HK-2 (cell line): ENCODE measurements at regions not wholly inside any gene's neighbourhood (a gene's known extent, or its start where the extent isn't known, plus 50 kb on each side); places are given as distances from the start of the nearest gene placed in this dataset.

Experiments
- DNase-seq: peaks from one replicate; pipeline ENCODE4 v3.0.0-alpha.2; 2018; ENCODE audit not compliant: unreplicated experiment

GRCh38 chr2:173766537-173767289 lies 198.5 kb downstream of the SP3 start:
- no peak for DNase-seq

DNA sequence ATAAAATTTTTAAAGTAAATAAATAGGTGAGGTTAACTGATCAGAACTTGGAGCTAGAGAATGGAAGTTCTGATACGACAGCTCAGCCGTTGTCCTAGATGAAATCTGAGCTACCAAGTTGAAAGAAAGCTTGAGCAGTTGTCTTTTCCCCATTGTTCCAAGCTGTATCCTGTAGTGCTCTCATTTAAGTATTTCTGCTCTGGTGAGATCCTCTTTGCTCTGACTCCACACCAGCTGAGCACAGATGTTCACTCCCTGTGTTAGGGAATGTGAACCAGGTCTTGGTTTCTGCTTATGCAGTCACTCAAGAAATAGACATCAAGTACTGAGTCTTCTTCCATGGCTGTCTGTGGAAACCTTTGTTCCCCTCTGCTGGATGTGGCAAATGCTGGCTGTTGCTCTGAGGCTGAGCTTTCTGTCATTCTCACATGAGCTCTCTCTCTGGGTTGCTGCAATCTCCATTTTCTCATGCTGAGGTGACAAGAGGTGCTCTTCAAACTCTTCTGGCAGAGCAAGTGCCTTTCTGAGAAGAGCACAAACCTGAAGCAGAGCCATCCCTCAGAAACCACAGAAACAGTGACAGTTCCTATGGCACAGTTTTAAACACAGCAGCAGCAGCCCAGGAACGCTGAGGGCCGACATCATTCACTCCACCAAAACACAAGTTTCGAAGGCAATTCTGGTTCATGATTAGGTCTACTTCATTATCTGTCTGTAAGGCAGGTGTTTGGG lies 194.1 kb downstream of the SP3 start:
- DNase-seq, result no peak

DNA sequence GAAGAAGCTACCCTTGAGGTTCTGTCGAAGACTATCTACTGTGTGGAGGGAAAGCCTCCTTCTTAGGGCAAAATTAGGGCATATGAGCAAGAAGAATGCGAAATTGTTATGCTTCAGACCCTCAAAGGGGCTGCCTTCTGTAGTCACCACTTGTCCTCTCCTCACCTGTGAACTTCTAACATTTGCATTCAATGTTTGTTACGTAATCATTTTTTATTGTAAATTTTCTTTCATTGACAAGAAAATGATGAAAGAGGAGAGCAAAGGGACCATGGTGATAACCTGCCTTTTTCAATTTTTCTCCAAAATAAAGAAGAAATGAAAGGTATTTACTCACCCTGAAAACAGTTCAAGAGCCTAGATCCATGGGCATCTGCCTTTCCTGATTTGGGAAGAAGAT lies 193.0 kb downstream of the SP3 start:
- DNase-seq, result no peak

GRCh38 chr2:173773076-173773475 lies 192.1 kb downstream of the SP3 start:
- DNase-seq, result no peak

DNA sequence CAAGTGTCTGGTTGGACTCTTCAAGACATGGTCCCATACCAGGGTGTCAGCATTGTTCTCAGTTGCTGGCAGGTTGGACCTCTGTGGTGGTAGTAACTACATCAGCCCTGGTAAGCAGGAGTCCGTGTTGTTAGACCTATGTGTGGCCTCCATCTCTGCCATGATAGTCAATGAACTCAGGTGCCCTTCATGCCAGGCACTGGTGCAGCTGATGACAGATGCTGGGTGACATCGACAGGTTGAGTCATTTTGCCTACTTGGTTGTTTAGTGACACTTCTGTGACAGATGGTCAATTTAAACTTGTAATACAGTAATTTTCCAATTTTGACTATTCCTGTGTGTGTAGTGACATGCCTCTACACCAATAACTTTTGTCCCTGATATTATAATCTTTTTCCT lies 189.7 kb downstream of the SP3 start:
- DNase-seq, result no peak

GRCh38 chr2:173782681-173783080 lies 182.5 kb downstream of the SP3 start:
- DNase-seq, result no peak

GRCh38 chr2:173783382-173783781 lies 181.8 kb downstream of the SP3 start:
- DNase-seq, result no peak

- DNase-seq, result no peak
These were observed 179.4 kb downstream of the SP3 start for GRCh38 chr2:173785813-173786212.

- no peak for DNase-seq
These were observed 173.7 kb downstream of the SP3 start for GRCh38 chr2:173791502-173791901.

DNA sequence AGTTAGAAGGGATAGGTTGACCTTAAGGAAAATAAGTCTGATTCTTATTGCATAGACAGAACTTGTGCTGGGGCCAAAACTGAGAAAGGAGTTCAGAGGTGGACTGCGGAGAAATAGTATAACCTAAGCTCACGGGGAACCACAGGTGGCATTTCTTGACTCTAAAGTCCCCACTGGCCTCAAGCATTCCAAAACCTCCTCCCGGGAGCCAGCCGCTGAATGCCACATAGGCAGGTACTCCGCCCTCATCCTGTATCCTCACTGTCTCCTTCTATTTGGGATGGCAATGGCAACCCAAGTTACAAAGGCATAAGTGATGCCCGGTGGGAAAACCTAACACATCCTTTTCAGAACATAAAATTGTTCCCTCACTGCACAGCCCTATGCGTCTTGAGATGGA lies 173.0 kb downstream of the SP3 start:
- DNase-seq, result no peak

GRCh38 chr2:173792741-173793140 lies 172.4 kb downstream of the SP3 start:
- DNase-seq, result no peak

DNA sequence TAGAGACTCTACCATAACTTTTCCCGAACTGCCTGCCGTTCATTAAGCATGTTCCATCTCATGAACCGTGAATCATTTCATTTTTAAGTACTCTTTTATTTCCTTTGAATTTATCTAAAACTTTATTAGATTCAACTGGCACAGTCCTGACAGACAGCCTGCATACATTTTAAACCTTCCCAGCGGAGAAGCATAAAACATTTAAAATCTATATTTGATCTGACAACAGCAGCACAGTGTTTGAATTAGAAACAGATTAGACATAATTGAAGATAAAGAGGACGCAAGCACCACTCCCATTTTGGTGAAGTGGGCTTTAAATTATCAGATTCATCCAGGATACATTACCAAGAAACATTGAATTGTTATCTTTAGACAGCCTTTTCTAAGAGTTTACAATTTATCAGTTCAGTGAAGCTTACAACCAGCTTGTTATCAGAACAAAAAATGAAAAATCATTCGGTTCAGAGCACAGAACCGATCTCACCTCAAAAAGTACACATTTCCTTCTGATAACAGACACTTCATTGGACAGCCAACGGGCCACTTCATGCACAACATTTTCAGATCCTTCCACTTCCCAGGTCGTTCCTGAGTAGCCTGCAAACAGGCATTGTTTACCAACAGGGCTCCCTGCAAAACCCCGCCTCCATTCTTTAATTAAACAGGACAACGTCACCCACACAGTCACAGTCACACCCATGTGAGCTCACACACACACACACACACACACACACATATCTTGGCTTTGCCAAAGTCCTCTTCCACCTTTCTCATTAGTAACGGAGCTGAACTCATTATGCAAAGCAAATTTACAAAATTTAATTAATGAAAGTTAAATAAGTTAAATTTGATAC lies 171.2 kb downstream of the SP3 start:
- DNase-seq, result no peak

DNA sequence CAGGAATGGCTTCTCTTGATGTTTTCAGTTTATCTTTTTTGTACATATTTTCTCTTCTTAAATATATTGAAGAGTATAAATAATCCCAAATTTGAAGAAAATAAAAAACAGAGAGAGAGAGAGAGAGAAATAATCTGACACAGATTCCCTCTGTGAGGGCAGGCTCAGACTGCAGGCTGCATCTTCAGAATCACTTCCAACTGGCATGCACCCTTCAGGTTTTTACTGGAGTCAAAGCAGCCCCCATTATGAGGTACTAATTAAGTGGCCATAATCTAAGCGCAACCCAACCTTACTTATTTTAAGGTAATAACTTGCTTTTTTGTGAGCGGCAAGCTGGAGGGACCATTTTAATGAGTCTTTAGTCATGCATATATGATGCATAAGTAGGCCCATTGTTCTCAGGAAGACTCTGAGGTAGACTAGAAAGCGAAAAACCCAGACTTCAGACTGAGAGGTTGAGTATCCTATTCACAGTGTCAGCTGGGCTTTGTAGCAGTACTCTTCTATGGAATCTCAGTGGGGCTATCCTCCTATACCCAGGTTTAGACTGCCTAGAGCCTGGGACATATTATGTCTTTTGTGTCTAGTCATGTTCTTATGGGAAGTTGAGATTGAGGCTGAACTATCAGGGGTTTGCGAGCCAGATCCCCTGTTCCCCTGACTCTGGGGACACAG lies 167.4 kb downstream of the SP3 start:
- no peak for DNase-seq

GRCh38 chr2:173802518-173802917 lies 162.7 kb downstream of the SP3 start:
- DNase-seq, result no peak

- DNase-seq, result no peak
These were observed 161.7 kb downstream of the SP3 start for GRCh38 chr2:173803449-173803848.

DNA sequence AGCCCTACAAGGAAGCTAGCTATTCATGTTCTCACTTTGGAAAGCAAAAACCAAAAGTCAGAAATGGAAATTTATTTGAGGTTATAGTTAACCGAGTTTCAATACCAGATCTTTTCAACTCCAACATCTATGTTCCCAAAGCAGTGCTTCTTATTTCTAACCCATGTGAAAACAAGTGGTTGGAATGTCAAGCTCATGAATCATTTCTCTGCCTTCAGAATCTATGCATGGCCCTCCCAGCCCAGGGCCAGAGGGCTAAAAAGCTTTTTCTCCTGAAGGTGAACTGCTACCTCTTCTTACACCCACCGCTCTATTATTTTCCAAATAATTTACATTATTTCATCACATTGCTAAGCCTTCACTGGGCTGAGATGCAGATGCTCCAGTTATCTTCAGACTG lies 158.4 kb downstream of the SP3 start:
- DNase-seq, result no peak

DNA sequence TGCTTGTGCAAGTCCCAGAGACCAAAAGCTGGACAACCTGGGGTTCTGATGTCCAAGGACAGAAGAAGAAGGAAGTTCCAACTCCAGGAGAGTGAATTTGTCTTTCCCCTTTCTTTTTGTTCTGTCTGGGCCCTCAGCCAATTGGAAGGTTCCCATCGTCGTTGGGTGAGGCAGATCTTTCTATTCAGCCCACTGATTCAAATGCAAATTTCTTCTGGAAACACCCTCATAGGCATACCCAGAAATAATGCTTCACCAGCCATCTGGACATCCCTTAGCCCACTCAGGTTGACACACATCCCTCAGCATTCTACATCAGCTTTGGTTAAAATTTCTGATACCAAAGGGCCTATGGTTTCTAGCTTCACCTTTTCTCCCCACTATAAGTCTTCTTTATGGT lies 156.5 kb downstream of the SP3 start:
- no peak for DNase-seq

DNA sequence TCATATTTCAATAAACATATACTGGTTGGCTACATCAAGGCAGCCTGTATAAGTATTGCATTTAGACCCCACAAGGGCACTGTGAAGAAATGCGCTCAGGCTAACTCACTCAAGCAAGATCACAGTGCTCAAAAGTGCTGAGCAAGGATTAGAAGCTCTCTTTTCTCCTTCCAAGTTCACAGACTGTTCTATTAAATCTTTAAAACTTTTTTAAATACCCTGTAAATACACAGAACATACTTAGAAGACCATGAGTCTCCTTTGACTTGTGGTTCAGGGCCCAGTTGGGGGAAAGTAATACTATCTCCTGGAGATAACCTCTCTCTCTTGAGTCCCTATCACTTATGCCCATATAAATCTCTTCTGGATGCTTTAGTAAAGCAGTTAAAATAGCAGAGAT lies 152.9 kb downstream of the SP3 start:
- no peak for DNase-seq

- no peak for DNase-seq
These were observed 150.9 kb downstream of the SP3 start for GRCh38 chr2:173814306-173814705.

GRCh38 chr2:173815772-173816171 lies 149.4 kb downstream of the SP3 start:
- no peak for DNase-seq

DNA sequence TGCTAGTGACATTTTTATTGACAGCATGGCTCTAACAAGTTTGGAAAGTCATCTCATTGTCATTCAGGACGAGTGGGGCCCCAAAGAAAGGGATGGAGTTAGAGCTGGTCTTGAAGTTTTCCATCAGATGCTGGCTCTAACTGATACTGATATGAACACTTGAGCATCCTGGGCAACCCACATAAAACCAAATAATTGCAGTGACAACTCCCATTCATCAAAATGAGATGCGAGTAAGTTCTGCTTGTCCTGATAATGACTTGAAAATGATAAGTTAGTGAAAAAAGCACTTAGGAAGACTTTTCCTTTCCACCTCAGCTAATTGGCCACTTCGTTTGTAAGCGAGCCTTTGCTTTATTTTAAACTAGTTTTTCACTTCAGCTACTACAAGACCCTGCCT lies 147.6 kb downstream of the SP3 start:
- DNase-seq, result no peak

DNA sequence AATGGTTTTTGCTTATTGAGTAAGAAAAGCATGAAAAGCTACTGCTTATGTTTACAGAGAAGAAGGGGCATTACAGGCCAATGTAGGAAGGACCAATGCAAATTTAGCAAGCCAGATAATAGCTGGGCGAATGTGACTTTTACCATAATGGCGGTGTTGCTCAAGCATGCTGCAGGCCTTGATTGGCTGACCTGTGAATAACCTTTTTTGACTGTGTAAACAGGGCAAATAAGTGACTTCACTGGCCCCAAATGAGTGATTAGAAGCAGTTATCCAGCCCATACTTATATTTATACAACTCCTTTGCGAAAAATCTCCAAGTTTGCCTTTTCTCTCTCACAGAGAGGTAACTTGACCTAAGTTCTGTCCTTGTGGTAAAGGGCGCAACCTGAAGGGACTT lies 146.9 kb downstream of the SP3 start:
- no peak for DNase-seq
